ENCODE measurements at regions not wholly inside any gene's neighbourhood (a gene's known extent, or its start where the extent isn't known, plus 50 kb on each side); places are given as distances from the start of the nearest gene placed in this dataset.

DNA sequence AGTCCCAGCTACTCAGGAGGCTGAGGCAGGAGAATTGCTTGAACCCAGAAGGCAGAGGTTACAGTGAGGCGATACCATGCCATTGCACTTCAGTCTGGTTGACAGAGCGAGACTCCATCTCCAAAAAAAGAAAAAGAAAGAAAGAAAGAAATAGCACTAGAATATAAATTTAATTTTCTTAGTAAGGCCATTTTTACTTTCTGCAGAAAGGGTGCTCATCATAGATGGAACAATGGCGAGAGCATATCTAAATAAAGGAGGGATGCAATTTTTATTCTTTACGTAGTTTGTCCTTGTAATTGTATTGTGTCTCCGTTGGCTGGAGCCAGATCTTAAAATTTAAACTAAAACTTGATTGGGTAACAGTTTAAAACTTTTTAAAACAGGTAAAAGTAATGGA lies 85.6 kb upstream of the RPRML start:
- TF ChIP-seq, protein P1, sequence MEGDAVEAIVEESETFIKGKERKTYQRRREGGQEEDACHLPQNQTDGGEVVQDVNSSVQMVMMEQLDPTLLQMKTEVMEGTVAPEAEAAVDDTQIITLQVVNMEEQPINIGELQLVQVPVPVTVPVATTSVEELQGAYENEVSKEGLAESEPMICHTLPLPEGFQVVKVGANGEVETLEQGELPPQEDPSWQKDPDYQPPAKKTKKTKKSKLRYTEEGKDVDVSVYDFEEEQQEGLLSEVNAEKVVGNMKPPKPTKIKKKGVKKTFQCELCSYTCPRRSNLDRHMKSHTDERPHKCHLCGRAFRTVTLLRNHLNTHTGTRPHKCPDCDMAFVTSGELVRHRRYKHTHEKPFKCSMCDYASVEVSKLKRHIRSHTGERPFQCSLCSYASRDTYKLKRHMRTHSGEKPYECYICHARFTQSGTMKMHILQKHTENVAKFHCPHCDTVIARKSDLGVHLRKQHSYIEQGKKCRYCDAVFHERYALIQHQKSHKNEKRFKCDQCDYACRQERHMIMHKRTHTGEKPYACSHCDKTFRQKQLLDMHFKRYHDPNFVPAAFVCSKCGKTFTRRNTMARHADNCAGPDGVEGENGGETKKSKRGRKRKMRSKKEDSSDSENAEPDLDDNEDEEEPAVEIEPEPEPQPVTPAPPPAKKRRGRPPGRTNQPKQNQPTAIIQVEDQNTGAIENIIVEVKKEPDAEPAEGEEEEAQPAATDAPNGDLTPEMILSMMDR (IDR thresholded peaks at IDR 0.05): no peak
- TF ChIP-seq POLR2A (IDR thresholded peaks at IDR 0.05) (no peak), POLR2AphosphoS5 (IDR thresholded peaks at IDR 0.05) (no peak)
